ENCODE measurements at regions not wholly inside any gene's neighbourhood (a gene's known extent, or its start where the extent isn't known, plus 50 kb on each side); places are given as distances from the start of the nearest gene placed in this dataset.

DNA sequence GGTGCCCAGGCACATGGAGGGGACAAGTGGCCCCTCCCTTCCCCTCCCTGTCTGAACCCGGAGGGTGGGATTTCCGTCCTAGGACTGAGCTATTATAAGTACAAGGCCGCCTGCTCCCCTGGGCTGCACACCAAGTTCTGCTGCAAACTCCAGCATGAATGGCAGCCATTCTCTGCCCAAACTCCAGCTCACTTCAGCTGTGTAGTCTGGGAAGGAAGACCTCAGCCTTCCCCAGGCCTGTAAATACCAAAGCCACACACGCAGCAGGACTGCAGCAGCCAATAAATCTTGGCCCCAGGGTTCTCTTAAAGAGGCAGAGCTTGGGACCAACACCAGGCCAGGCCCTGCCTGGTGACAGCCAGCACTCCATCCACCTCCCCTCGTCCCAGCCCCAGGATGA lies 291.3 kb upstream of the ZMIZ1 start:
- DNase-seq, result peak in 12 of 14 donors; percentile 32 to 88 (median 72)

DNA sequence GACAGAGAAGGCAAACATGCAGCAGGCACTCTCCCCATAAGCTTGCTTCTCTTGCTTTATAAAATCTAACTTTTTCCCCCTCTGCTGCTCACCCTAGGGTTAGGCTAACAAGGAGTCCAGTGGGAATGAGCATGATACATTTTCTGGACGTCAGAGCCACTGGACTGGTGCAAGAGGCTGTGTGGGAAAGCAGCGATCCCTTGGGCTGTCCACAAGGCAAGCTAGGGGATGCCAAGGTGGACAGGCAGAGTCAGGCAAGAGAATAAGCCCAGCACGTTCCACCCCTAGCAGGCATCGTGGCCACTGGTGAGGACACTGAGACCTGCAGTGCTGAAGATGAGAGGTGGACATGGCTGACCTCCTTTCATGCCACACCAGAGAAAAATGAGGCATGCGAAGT lies 290.9 kb upstream of the ZMIZ1 start:
- no peak for DNase-seq

DNA sequence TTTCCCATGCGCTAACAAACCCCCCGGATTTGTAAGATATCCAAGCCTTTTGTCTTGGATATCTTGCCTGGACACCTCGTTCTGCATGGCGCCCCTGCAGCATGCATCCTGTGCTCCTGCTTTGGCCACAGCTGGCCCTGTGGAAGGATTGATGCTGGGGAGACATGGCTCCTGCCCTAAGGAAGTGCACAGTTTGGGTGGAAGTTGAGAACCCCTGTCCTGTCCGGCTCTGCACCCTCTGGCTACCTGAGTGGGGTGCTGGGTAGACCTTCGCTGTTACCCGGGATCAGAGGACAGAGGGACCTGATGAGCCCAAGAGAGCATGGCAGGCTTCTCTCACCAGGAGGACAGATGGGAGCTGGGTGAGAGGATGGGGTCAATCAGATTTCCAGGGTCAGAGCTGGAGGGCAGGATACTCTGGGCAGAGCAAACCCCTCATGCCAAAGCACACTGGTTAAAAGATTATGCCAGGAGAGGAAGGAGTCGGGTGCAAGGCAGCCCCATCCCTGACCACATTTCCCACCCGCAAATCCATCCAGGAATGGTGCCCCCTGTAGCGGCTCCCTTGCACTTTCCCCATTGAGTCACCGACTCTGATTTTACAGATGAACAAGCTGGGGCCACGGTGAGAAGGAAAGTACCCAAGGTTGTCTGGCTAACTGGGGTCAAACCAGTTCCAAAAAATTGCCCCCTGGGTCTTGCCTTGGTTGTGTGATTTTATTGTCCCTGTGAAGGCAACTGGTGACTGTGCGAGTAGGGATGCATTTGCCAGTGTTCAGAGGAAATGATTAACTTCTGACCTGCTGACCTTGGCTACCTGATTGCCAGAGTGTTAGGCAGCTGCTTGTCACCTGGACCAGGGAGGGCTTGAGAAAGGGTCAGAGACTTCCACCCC lies 290.1 kb upstream of the ZMIZ1 start:
- no peak for DNase-seq

DNA sequence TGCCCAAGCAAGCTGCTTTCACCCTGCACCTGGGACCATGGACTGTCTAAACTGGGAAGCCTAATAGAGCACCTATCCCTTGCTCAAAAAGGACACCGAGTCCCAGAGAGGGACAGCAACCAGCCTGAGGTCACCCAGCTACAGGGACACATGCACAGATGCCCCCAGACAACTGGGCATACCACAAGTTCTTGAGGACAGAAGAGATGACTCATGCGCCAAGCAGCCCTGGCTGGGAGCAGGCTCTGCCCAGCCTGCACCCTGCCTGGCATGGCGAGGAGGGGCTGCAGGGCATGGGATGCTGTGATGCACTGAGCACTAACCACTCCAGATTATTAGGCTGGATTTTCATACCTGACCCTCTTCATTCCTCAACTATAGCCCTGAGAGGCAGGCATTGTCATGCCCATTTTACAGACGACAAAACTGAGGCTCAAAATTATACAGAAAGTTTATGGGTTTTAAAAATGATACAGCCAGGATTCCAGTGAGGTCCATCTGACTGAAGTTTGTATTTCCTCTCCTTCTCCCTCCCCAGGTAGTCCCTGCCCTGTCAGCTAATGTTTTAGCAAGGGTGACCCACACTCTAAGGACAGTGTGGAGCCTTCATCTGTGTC lies 289.3 kb upstream of the ZMIZ1 start:
- DNase-seq, result no peak

DNA sequence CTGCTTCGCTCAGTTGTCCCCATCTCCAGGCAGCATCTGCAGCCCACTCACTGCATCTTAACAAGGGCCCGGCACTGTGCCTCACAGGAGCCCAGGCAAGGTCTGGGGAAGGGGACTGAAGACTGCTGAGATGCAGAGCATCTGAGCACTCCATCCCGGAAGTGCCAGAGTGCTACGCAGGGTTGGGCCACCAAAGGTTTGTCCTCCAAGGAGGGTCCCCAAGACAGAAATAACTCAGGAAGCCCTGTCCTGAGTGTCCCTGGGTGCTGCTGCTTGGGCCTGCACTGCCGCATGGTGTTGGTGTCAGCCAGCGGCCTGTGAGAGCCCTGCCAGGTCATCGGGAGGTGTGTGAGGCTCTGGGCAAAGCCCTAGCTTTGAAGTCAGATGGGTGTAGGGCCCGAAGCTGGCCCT lies 288.2 kb upstream of the ZMIZ1 start:
- no peak for DNase-seq

DNA sequence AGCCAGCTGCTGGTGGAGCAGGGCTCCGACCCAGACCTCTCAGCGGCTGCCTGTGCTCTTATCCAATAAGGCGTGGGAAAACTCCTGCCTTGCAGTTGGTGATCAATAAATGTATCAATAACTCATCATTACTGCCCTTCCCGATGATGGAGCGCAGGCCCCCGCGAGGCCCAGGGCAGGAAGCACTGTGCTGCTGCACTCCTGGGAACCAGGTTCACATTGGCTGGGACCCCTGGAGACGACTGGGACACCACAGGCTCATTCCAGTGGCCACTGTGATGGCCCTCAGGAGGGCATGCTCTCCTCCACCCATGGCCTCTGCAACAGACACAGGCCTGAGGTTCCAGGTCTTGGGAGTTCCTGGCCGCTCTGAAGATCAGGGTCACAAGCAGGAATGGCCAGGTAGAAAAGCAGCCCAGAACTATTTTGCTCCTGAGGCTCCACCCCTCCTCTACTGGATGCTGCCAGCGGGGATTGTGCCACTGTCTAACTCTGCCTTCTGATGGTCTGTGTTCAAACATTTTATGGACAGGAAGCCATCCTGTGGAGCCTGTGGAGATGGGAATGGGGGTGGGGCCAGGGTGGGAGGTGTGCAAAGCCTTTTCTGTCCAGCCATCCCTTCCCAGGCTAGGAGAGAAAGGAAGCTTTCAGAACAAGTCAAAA lies 287.4 kb upstream of the ZMIZ1 start:
- no peak for DNase-seq

DNA sequence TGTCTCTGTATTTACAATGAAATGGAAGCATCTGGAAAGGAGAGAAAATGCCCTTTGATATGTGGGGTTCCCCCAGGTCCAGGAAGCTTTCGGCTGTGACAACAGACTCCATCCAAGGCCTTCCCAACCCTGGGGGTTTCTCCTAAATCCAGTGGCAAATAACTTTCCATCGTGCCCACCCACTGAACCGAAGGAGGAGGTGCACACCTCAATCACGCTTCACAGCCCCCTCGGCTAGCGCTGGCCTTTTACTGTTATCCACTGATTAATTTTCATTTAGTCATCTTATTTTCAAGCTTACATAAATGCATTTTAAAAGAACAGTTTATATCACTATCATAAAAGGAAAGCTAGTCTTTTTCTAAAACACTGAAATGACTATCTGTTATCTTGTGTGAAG lies 286.8 kb upstream of the ZMIZ1 start:
- DNase-seq, result no peak

DNA sequence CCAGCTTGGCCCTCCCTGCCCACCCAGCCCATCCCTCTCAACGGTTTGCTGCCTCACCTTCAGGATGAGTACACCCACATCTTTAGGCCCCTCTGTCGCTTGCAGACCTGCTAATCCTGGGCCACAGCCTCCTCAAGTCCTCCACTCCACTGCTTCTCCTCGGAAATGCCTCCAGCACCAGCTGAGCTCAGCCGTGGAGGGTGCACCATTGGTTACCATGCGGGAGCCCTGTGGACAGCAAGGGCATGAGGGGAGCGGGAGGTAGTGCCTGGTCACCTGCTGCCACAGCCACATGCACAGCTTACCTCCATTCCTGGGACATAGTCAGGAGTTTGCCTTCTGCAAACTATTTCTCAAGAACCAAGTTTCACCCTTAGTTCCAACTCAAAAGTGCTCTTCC lies 286.3 kb upstream of the ZMIZ1 start:
- no peak for DNase-seq

DNA sequence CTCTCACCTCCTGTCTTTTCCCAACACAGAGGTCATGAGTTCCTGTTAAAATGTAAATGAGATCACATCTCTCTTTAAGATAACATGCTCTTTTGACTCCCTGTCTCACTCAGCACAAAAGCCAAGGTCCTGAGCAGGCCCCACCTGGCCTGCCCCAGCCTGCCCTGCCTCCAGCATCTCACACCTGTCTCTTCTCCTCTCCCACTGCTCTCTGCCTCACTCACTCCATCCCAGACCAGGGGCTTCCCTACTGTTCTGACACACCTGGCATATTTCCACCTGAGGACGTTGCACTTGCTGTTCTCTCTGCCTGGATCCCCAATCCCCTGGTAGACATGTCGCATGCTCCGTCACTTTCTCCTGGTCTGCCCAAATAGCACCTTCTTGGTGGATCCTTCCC lies 285.0 kb upstream of the ZMIZ1 start:
- DNase-seq, result no peak

DNA sequence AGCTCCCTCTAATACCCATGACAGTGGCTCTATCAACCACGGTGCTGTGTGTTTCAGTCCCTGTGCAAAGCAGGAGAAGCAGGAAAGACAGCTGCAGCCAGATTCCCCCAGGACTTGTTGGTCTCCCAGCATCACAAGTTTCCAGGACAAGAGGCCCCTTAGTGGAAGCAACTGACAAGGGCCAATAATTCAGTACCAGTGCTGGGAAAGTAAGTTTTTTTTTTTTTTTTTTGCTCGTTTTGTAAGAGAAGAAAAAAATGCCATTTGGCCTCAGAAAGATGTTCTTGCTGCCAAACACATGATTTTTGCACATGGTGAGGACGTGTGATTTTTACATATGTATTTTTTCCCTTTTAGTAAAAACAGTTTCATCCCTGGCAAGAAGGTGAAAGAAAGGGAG lies 284.2 kb upstream of the ZMIZ1 start:
- DNase-seq, result peak in 1 of 14 donors; percentile 13

DNA sequence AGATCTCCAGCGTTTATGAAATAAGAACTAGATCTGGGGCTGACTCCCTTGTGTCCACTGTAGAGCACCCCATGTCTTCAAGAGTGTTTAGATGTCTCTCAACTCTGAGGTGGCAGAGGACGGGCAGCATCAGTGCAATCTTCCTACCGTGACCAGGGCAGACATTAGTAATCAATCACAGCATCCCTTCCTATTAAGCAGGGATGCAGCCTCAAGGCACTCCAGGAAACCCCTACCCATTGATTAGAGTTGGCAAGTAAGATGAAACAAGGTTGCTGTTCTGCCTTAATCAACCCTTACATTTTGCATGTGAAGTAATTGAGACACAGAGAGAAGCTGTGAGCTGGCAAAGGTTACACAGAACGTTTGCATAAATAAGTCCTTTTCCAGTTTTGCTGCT lies 283.7 kb upstream of the ZMIZ1 start:
- no peak for DNase-seq

DNA sequence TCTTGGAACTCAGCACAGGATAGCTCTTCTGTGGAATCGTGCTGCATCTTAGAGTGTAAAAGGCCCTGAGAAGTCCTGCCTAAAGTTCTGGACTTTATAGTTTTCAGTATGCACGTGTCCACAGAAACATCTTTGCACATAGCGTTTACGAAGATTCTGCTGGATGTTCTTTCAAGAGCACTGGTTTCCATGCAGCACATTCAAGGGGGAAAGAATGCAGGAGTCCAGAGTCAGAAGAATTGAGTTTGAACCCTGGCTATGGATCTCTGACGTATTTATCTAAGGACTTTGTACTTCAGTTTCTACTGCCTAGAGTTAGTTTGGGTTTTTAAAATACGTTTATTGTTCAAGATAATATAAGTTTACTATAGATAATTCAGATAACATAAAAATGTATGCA lies 282.8 kb upstream of the ZMIZ1 start:
- no peak for DNase-seq

DNA sequence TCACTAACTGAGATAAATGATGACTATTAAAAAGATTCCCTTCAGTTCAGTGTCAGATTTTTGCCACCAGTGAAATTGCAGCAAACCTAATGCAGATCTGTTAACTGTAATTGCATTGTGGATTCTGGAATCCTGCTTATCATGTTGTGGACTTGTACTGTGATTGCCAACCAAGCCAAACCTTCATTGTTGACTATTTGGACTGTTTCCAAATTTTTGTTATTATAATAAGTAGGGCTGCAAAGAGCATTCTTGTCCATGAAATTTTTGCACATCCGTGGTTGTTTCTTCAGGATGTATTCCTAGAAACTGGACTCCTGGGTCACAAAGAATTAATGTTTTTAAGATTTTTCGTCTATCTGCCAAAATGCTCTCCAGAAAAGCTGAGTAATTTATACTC lies 281.6 kb upstream of the ZMIZ1 start:
- no peak for DNase-seq

DNA sequence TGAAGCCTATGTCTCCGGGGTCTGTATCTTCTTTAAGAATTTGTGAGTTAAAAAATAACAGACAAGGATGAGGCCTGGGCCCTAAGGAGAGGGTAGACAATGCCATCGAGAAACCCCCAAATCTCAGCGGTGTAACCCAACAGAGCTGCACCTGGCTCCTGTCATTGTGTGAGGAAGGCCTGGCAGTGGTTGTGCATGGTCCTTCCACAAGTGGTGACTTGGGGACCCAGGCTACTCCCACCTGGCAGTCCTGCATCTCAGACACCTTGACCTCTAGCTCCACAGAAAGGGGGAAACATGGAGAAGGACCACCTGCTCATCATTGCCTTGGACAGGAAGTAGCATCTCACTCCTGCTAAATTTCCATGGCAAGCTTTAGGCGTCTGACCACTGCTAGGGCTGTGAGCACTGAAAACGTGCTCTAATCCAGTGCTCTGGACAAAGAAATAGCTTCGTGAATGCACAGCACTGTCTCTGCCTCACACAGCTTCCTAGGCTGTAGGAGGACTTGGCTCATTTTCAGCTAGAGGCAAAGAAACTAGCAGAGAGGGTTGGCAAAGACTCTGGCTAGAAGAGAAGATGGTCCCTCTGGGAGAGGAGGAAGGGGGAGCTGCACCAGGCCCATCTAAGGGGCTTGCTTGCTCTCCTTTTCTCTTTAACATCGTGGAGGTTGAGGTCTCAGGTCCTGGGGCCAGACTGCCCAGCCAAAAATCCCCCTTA lies 273.9 kb upstream of the ZMIZ1 start:
- DNase-seq, result no peak

DNA sequence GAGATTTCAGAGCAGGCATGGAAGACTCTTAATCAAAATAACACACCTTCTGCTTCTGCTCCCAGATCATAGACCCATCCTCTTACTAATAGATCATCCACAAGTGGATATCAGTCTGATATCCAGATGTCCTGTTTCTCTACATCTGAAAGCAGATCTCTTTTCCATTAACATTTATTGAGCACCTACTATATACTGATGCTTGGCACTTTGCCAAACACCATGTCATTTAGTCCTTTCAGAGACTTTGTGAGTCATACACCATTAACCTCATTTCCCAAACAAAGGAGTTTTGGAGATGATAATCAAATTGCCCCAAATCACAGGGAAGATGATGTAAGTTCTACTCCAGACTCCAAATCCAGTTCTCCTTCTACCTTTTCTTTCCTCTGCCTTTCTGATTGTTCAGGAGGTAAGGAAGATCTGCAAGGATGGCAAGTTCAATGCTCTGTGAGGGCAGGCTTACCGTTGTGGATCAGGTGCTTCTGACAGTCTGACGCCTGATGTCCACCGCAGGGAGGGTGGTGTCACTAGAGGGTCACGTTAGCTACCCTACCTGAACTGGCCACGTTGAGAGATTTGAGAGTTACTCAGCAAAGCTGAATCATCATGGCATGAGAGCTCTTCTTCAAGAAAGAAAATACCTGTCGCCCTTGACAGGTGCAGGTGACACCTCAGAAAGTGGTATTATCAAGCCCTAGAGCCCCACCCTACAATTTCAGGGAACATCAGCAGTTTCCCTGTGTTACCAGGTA lies 269.6 kb upstream of the ZMIZ1 start:
- no peak for DNase-seq

DNA sequence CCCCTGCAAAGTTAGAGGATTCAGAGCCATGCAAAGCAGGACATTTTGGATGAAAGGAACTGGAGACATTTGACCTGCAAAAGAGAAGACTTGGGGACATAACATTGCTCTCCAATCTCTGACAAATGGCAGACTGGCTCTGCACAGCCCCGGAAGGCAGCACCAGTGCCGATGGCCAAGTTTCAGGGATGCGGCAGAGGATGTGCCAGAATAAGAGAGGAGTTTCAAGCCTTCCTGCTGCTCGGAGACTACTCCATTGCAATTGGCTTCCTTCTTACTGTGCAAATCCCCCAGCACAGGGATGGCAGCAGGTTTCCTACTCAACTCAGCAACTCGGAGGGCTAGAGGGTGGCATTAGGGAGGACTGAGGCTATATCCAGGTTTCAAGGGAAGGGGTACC lies 268.8 kb upstream of the ZMIZ1 start:
- no peak for DNase-seq

DNA sequence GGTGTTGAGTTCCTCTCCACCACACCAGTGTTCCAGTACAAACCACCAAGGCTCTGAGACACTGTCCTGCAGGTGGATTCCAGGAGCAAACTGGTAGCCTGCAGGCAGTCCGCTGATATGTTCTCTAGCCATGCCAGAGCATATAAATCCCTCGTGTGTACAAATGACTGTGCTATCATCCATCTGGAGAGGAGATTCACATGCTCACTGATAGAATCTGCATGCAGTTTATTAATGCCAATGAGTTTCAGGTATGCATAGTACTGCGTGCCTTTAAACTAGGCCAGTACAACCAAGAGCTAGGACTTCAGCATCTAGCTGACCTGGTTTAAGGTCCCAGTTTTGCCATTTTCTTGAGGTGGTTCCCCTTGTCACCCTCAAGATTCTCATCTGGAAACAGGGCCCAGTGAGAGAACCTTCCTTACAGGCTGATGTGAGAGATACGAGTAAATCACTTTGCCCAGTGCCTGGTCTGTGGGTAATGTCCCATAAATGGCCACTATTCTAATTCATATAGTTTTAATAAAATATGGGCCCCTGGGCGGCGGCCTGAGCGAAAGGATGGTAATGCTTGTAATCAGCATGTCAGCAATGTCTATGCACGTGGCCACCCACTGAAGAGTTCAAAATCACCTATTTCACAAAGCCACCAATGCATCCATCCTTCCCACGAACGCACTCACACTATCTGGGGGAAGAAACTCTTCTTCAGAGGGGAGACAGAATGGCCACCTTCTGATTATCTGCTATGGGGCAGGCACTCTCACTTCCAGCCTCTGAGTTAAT lies 268.0 kb upstream of the ZMIZ1 start:
- DNase-seq, result no peak

DNA sequence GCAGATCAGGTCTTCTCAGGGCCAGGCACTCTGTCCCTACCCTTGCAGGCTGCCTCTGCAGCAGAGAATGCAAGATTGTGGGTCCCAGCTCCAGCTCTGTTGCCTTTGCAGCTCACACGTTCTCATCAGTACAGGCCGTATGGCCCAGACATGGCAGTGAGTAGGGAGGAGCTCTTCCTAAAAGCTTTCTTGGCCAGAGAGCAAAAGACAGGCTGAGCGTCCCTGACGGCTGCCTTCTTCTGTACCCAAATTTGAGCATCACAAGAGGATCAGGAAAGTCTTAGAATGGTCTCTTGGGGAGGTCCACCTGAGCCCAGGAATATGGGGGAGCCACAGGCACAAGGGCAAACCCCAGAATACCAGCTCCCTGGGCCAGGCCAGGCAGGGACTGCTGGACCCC lies 266.3 kb upstream of the ZMIZ1 start:
- DNase-seq, result no peak

DNA sequence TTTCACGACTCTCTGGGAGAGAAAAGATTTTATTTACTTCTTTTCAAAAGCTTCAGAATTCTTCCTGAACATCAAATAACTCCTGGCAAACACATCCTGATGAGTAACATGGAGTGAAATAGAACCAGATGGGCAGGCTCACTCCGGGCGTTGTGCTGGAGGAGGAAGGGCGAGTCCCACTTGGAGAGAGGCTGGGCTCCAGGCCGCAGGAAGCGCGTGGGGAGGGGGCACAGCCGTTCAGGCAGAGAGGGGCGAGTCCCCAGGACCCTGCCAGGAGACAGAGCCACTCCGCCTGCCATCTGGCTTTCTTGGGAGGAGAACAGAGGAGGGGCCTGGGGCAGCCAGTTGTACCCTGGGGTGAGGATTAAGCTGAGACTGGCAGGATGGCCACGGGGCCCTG lies 265.9 kb upstream of the ZMIZ1 start:
- DNase-seq, result peak in 1 of 14 donors; percentile 36

DNA sequence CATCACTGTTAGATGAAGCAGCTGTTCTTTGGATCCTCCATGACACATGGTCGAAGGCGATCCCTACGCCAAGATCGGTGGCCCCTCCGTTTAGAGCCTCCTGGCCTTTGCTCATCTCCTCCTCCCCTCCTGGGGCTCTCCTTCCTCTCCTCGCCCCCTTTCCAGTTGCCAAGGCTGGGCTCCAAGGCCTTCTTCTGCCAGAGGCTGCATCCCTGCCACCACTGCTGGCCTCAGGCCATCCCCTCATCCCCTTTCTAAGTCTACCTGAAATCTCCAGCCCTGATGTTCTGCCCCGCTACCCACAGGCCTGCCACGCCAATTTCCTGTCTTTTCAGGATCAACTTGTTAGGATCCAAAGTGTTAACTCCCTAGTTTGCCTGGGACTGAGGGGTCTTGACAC lies 265.1 kb upstream of the ZMIZ1 start:
- no peak for DNase-seq

DNA sequence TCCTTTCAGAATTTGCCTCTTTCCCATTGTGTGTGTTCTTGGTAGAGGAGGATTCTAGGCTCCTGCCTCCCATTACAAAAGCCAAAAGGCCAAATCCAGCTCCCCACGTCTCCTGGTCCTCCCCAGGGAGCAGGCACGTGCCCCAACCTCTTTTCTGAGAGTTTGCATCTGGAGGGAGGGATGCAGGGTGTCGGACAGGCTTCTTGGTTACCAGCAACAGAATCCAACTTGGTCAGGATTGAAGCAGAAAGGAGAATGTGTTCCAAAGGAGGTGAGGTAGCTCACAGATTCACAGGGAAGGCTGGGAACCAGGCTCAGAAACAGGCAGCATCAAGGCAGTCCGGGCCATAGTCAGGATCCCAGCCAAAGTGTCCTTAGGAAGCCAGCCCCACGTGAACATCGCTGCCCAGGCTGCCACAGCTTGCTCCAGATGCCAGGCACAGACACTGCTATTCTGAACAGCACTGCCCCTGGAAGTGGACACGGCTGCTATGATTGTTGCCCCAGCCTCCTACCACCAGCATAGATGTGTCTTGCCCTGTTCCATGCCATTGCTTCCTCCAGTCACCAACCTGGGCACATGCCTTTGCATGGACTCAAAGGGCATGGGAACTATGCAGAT lies 264.2 kb upstream of the ZMIZ1 start:
- no peak for DNase-seq
